ENCODE measurements at regions not wholly inside any gene's neighbourhood (a gene's known extent, or its start where the extent isn't known, plus 50 kb on each side); places are given as distances from the start of the nearest gene placed in this dataset.
"Not testable (repeated sequence)": the region's sequence is repeated elsewhere in the genome, so short reads cannot be mapped to it uniquely, and the experiment has no call there.

GRCh38 chr17:73895157-73895556, 250.9 kb upstream of the SDK2 start:
- no peak for DNase-seq (ENCODE audit: low spot score)

GRCh38 chr17:73896966-73897365, 252.7 kb upstream of the SDK2 start:
- no peak for DNase-seq (ENCODE audit: low spot score)

GRCh38 chr17:73899839-73900238, 255.6 kb upstream of the SDK2 start:
- DNase-seq (ENCODE audit: low spot score) = no peak

GRCh38 chr17:73900516-73900915, 256.3 kb upstream of the SDK2 start:
- no peak for DNase-seq (ENCODE audit: low spot score)

GRCh38 chr17:73901249-73901648, 257.0 kb upstream of the SDK2 start:
- no peak for DNase-seq (ENCODE audit: low spot score)

- peak; percentile 73 for DNase-seq (ENCODE audit: low spot score)
These were observed 257.6 kb upstream of the SDK2 start for GRCh38 chr17:73901661-73902415.

- DNase-seq (ENCODE audit: low spot score) = peak; percentile 62
These were observed 258.4 kb upstream of the SDK2 start for GRCh38 chr17:73902416-73903181.

- no peak for DNase-seq (ENCODE audit: low spot score)
These were observed 262.9 kb upstream of the SDK2 start for GRCh38 chr17:73906896-73907870.

- DNase-seq (ENCODE audit: low spot score) = no peak
These were observed 264.9 kb upstream of the SDK2 start for GRCh38 chr17:73909186-73909585.

- DNase-seq (ENCODE audit: low spot score) = no peak
These were observed 266.0 kb upstream of the SDK2 start for GRCh38 chr17:73910206-73910605.

- no peak for DNase-seq (ENCODE audit: low spot score)
These were observed 266.7 kb upstream of the SDK2 start for GRCh38 chr17:73910821-73911515.

- DNase-seq (ENCODE audit: low spot score) = no peak
These were observed 267.6 kb upstream of the SDK2 start for GRCh38 chr17:73911726-73912372.

GRCh38 chr17:73912373-73912746, 268.1 kb upstream of the SDK2 start:
- no peak for DNase-seq (ENCODE audit: low spot score)

GRCh38 chr17:73914536-73915274, 270.5 kb upstream of the SDK2 start:
- DNase-seq (ENCODE audit: low spot score) = no peak

GRCh38 chr17:73919033-73919432, 274.8 kb upstream of the SDK2 start:
- not testable (repeated sequence) for DNase-seq (ENCODE audit: low spot score)

- DNase-seq (ENCODE audit: low spot score) = no peak
These were observed 277.1 kb upstream of the SDK2 start for GRCh38 chr17:73921306-73921705.

- DNase-seq (ENCODE audit: low spot score) = no peak
These were observed 279.2 kb upstream of the RPL38 start for GRCh38 chr17:73924114-73924908.

- DNase-seq (ENCODE audit: low spot score) = no peak
These were observed 278.6 kb upstream of the RPL38 start for GRCh38 chr17:73924909-73925186.

- no peak for DNase-seq (ENCODE audit: low spot score)
These were observed 273.5 kb upstream of the RPL38 start for GRCh38 chr17:73929860-73930430.

Data from iPS-NIHi11 (cell line).